ENCODE measurements at regions not wholly inside any gene's neighbourhood (a gene's known extent, or its start where the extent isn't known, plus 50 kb on each side); places are given as distances from the start of the nearest gene placed in this dataset.

DNA sequence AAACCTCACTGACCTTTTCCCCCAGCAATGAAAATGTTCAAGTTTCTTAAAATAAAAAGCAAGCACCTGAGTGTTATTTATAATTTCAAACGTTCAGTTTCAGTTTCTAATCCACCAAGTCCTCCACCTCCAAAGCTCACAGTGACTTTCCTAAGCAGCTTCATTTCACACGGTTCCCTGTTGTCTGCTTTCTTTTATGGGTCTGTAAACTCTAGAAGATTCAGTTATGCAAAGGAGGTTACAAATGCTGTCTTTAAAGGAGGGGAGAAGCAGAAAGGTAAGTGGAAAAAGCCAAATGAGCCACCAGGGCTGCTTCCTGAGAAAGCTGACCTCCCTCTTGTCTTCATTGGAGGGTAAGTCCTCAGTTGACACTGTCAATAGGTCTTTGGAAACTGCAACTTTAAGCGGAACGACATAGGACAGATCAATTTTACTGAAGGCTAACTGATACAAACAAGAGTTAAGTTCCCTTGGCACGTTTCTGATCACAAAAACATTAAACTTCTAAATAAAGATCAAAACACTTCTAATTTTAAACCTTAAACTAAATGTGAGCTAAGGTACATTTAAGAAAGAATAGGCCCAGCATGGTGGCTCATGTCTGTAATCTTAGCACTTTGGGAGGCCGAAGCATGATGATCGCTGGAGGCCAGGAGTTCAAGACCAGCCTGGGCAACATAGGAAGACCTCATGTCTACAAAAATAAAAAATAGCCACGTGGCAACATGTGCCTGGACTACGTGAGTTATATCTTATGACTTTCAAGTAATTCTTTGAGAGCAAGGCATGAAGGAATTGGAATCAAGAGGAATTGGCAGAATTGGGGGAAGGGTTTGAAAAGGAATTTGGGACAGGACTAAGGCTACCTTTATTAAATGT lies 151.9 kb upstream of the UBE2E1 start:
- H3K27ac Mint-ChIP-seq: no peak overlapping the region
- no peaks in the 10 kb centered on the region for H3K36me3 Mint-ChIP-seq (ENCODE audit: low read depth)
- peaks cover 3% of the 10 kb centered on the region for H3K9me3 Mint-ChIP-seq
- ChIA-PET CTCF (no interaction called here), POLR2A (no interaction called here)
- intact Hi-C loops (cut with DNase I, micrococcal nuclease): no loop called here
- no peaks in the 10 kb centered on the region for H3K4me1 Mint-ChIP-seq (ENCODE audit: low read depth)
- H3K4me3 Mint-ChIP-seq: no peak overlapping the region
- Histone ChIP-seq H3K27me3 (ENCODE audit: control insufficient read depth in 1 of 2, insufficient read depth in 2 of 2, low read length in 2 of 2) (no peaks in the 10 kb centered on the region), H3K27ac (ENCODE audit: low read depth in 1 of 2, low read length in 2 of 2) (no peak overlapping the region), H3K4me1 (ENCODE audit: insufficient read depth, low read length) (no peaks in the 10 kb centered on the region), H3K9me3 (ENCODE audit: control insufficient read depth in 1 of 2, insufficient read depth in 1 of 2, low read length in 2 of 2) (peaks cover 0 to 4% of the 10 kb centered on the region in 2 experiments), H3K36me3 (ENCODE audit: insufficient read depth, low read length) (no peaks in the 10 kb centered on the region), H3K4me3 (ENCODE audit: low read length) (no peak overlapping the region)
- H3K27me3 Mint-ChIP-seq: no peaks in the 10 kb centered on the region
- ATAC-seq (ENCODE audit: poor library complexity) (no peak), DNase-seq (no peak)
- TF ChIP-seq, protein P1, sequence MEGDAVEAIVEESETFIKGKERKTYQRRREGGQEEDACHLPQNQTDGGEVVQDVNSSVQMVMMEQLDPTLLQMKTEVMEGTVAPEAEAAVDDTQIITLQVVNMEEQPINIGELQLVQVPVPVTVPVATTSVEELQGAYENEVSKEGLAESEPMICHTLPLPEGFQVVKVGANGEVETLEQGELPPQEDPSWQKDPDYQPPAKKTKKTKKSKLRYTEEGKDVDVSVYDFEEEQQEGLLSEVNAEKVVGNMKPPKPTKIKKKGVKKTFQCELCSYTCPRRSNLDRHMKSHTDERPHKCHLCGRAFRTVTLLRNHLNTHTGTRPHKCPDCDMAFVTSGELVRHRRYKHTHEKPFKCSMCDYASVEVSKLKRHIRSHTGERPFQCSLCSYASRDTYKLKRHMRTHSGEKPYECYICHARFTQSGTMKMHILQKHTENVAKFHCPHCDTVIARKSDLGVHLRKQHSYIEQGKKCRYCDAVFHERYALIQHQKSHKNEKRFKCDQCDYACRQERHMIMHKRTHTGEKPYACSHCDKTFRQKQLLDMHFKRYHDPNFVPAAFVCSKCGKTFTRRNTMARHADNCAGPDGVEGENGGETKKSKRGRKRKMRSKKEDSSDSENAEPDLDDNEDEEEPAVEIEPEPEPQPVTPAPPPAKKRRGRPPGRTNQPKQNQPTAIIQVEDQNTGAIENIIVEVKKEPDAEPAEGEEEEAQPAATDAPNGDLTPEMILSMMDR (IDR thresholded peaks at IDR 0.05): no peak

DNA sequence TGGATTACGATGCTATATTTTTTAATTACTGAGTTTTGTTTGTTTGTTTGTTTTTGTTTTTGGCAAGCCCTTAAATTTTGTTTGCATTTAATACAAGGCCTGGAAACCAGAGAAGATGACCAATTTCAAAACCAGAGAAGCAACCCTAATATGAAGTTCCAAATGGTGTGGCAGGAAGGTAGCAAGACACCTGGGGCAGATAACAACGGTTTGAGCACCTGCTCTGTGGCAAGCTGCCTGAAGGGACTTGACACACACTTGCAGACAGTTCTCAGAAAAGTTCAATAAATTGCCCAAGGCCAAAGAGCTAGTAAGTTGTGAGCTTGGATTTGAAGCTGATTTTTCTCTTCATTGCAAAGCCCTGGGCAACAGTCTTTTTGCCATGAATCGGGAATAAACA lies 151.2 kb upstream of the UBE2E1 start:
- Mint-ChIP-seq H3K4me1 (ENCODE audit: low read depth) (no peaks in the 10 kb centered on the region), H3K4me3 (no peak overlapping the region), H3K27ac (no peak overlapping the region), H3K9me3 (peaks cover 3% of the 10 kb centered on the region), H3K36me3 (ENCODE audit: low read depth) (no peaks in the 10 kb centered on the region), H3K27me3 (no peaks in the 10 kb centered on the region)
- DNase-seq (no peak), ATAC-seq (ENCODE audit: poor library complexity) (no peak)
- CTCF ChIA-PET: no interaction called here
- peaks cover 0 to 4% of the 10 kb centered on the region in 2 experiments for H3K9me3 ChIP-seq (ENCODE audit: control insufficient read depth in 1 of 2, insufficient read depth in 1 of 2, low read length in 2 of 2)
- no peaks in the 10 kb centered on the region for H3K27me3 ChIP-seq (ENCODE audit: control insufficient read depth in 1 of 2, insufficient read depth in 2 of 2, low read length in 2 of 2)
- H3K4me1 ChIP-seq (ENCODE audit: insufficient read depth, low read length): no peaks in the 10 kb centered on the region
- no peak overlapping the region for H3K27ac ChIP-seq (ENCODE audit: low read depth in 1 of 2, low read length in 2 of 2)
- intact Hi-C loops (cut with DNase I, micrococcal nuclease): no loop called here
- H3K36me3 ChIP-seq (ENCODE audit: insufficient read depth, low read length): no peaks in the 10 kb centered on the region
- POLR2A ChIA-PET: no interaction called here
- TF ChIP-seq, protein P1 (IDR thresholded peaks at IDR 0.05): no peak
- no peak overlapping the region for H3K4me3 ChIP-seq (ENCODE audit: low read length)

DNA sequence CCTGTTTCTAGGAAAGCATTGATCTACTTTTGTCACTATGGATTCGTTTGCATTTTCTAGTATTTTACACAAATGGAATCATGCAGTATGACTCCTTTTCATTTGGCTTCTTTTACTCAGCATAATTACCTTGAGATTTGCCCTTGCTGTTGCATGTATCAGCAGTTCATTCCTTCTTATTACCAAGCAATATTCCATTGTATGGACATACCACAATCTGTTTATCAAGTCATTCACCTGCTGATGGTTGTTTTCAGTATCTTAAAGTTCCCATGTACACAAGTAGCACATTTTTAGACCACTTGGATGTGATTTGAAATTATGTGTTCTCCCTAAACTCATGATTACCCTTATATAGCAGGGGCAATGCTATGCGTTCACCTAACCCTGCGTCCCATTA lies 150.0 kb upstream of the UBE2E1 start:
- TF ChIP-seq, protein P1 (IDR thresholded peaks at IDR 0.05): no peak
- no peaks in the 10 kb centered on the region for H3K4me1 ChIP-seq (ENCODE audit: insufficient read depth, low read length)
- ChIA-PET CTCF (no interaction called here), POLR2A (no interaction called here)
- no peak for DNase-seq
- H3K4me1 Mint-ChIP-seq (ENCODE audit: low read depth): no peaks in the 10 kb centered on the region
- no peaks in the 10 kb centered on the region for H3K27me3 Mint-ChIP-seq
- peaks cover 3% of the 10 kb centered on the region for H3K9me3 Mint-ChIP-seq
- H3K27me3 ChIP-seq (ENCODE audit: control insufficient read depth in 1 of 2, insufficient read depth in 2 of 2, low read length in 2 of 2): no peaks in the 10 kb centered on the region
- no peaks in the 10 kb centered on the region for H3K36me3 Mint-ChIP-seq (ENCODE audit: low read depth)
- no peaks in the 10 kb centered on the region for H3K36me3 ChIP-seq (ENCODE audit: insufficient read depth, low read length)
- no peak for ATAC-seq (ENCODE audit: poor library complexity)
- intact Hi-C loops (cut with DNase I, micrococcal nuclease): no loop called here
- no peak overlapping the region for H3K4me3 Mint-ChIP-seq
- H3K27ac Mint-ChIP-seq: no peak overlapping the region
- no peak overlapping the region for H3K27ac ChIP-seq (ENCODE audit: low read depth in 1 of 2, low read length in 2 of 2)
- H3K9me3 ChIP-seq (ENCODE audit: control insufficient read depth in 1 of 2, insufficient read depth in 1 of 2, low read length in 2 of 2): peaks cover 0 to 4% of the 10 kb centered on the region in 2 experiments
- no peak overlapping the region for H3K4me3 ChIP-seq (ENCODE audit: low read length)
